GM12891 (cell line): ENCODE measurements at regions not wholly inside any gene's neighbourhood (a gene's known extent, or its start where the extent isn't known, plus 50 kb on each side); places are given as distances from the start of the nearest gene placed in this dataset.

Source experiments
- PAX5 ChIP-seq: IDR thresholded peaks from 2 replicates; pipeline ENCODE4 v1.6.1; 2011; ENCODE audit warnings: low read length, moderate library complexity, mild to moderate bottlenecking; ENCODE audit not compliant: insufficient read depth, severe bottlenecking
- POLR2A ChIP-seq: IDR thresholded peaks from 2 replicates; pipeline ENCODE4 v1.6.1; 2011; ENCODE audit warnings: low read depth, low read length, control low read depth
- POLR2AphosphoS5 ChIP-seq: IDR thresholded peaks from 2 replicates; pipeline ENCODE4 v1.6.1; 2011; ENCODE audit warnings: low read depth, low read length, control low read depth
- SPI1 ChIP-seq: IDR thresholded peaks from 2 replicates; pipeline ENCODE4 v1.6.1; 2011; ENCODE audit warnings: low read depth, low read length, control low read depth
- TAF1 ChIP-seq: IDR thresholded peaks from 2 replicates; pipeline ENCODE4 v1.6.1; 2011; ENCODE audit warnings: low read depth, low read length, control low read depth

DNA sequence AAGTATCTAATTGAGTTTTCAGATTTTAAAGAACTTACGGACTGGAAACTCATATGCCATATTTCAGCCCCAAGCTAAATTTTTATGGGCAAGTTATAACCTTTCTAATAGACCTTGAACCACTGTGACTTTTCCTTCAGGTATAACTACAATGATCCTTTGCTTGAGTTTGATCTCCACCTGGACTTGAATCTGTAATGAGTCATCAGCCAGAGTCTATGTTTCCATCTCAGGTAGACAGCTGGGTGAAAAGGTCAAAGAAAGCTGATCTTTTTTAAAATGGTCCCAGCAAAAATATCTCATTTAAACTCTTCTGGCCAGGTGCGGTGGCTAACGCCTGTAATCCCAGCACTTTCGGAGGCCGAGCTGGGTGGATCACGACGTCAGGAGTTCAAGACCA is 88.4 kb upstream of the SGK1 start:
- TF ChIP-seq TAF1 = no peak
- no peak for TF ChIP-seq POLR2AphosphoS5
- no peak for TF ChIP-seq POLR2A
- TF ChIP-seq PAX5 = no peak
- TF ChIP-seq SPI1 = no peak
